WTC11 (cell line): ENCODE measurements at regions not wholly inside any gene's neighbourhood (a gene's known extent, or its start where the extent isn't known, plus 50 kb on each side); places are given as distances from the start of the nearest gene placed in this dataset.

ENCODE experiments used
- CREB1 ChIP-seq: sonication (generic); formaldehyde crosslinking; IDR thresholded peaks from 2 replicates; pipeline ENCODE4 v1.8.0; 2023; ENCODE audit warnings: mild to moderate bottlenecking, missing genetic modification reagents
- ELF4 ChIP-seq: sonication (generic); formaldehyde crosslinking; IDR thresholded peaks from 2 replicates; pipeline ENCODE4 v1.8.1; 2022; ENCODE audit warnings: low read depth, mild to moderate bottlenecking, moderate library complexity, missing genetic modification reagents
- FOXJ3 ChIP-seq: sonication (generic); formaldehyde crosslinking; IDR thresholded peaks from 2 replicates; pipeline ENCODE4 v1.9.0; 2021; ENCODE audit warnings: missing genetic modification reagents, mild to moderate bottlenecking, borderline replicate concordance
- GABPB1 ChIP-seq: sonication (generic); formaldehyde crosslinking; IDR thresholded peaks from 2 replicates; pipeline ENCODE4 v1.8.1; 2023; ENCODE audit warnings: mild to moderate bottlenecking, missing genetic modification reagents
- JUN ChIP-seq: sonication (generic); formaldehyde crosslinking; IDR thresholded peaks from 2 replicates; pipeline ENCODE4 v1.8.0; 2023; ENCODE audit warnings: mild to moderate bottlenecking, missing genetic modification reagents
- NR2C2 ChIP-seq: sonication (generic); formaldehyde crosslinking; IDR thresholded peaks from 2 replicates; pipeline ENCODE4 v1.8.0; 2022; ENCODE audit warnings: mild to moderate bottlenecking, missing genetic modification reagents
- SP1 ChIP-seq: sonication (generic); formaldehyde crosslinking; conservative IDR thresholded peaks from 2 replicates; pipeline ENCODE4 v1.8.1; 2022; ENCODE audit warnings: missing genetic modification reagents
- ZNF121 ChIP-seq: sonication (generic); formaldehyde crosslinking; IDR thresholded peaks from 2 replicates; pipeline ENCODE4 v1.8.0; 2023; ENCODE audit warnings: missing genetic modification reagents
- TF ChIP-seq, protein P1 (sequence below): fragments of 200-600 bp; IDR thresholded peaks from 2 replicates; pipeline ENCODE4 v1.8.0; 2022; ENCODE audit warnings: antibody characterized with exemption
- TF ChIP-seq, protein P2 (sequence below): sonication (generic); formaldehyde crosslinking; IDR thresholded peaks from 2 replicates; pipeline ENCODE4 v1.8.0; 2023; ENCODE audit warnings: missing genetic modification reagents, mild to moderate bottlenecking, borderline replicate concordance
- TF ChIP-seq, protein P3 (sequence below): sonication (generic); formaldehyde crosslinking; IDR thresholded peaks from 2 replicates; pipeline ENCODE4 v1.8.0; 2022; ENCODE audit warnings: mild to moderate bottlenecking, missing genetic modification reagents
- TF ChIP-seq, protein P4 (sequence below): sonication (generic); formaldehyde crosslinking; conservative IDR thresholded peaks from 2 replicates; pipeline ENCODE4 v1.8.1; 2022; ENCODE audit warnings: mild to moderate bottlenecking, missing genetic modification reagents

DNA sequence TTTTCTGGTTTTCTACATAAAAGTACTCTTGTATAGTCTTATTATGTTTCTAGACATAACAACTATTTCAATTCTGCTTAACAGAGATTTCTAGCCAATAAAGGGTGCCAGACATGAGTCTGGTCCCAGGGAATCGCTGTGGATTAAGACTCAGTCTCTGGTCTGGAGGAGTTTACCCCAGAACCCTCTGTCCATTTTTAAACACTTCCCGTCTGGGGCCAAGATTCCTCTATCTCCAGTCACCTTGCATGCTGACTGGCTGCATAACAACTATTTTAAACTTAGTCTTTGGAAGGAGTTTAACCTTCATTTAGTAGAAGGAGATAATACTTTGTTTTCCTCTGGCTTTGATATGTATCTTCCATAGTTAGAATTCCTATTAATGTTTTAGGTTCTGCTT, 163.1 kb upstream of the IFNG-AS1 start:
- TF ChIP-seq, protein P1, sequence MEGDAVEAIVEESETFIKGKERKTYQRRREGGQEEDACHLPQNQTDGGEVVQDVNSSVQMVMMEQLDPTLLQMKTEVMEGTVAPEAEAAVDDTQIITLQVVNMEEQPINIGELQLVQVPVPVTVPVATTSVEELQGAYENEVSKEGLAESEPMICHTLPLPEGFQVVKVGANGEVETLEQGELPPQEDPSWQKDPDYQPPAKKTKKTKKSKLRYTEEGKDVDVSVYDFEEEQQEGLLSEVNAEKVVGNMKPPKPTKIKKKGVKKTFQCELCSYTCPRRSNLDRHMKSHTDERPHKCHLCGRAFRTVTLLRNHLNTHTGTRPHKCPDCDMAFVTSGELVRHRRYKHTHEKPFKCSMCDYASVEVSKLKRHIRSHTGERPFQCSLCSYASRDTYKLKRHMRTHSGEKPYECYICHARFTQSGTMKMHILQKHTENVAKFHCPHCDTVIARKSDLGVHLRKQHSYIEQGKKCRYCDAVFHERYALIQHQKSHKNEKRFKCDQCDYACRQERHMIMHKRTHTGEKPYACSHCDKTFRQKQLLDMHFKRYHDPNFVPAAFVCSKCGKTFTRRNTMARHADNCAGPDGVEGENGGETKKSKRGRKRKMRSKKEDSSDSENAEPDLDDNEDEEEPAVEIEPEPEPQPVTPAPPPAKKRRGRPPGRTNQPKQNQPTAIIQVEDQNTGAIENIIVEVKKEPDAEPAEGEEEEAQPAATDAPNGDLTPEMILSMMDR, result no peak
- TF ChIP-seq CREB1 (CRISPR knock-in tag) (no peak), JUN (CRISPR knock-in tag) (no peak), ELF4 (no peak), ZNF121 (CRISPR knock-in tag) (no peak), GABPB1 (CRISPR knock-in tag) (no peak), FOXJ3 (no peak), SP1 (CRISPR knock-in tag) (no peak), NR2C2 (CRISPR knock-in tag) (no peak)
- TF ChIP-seq, protein P2, sequence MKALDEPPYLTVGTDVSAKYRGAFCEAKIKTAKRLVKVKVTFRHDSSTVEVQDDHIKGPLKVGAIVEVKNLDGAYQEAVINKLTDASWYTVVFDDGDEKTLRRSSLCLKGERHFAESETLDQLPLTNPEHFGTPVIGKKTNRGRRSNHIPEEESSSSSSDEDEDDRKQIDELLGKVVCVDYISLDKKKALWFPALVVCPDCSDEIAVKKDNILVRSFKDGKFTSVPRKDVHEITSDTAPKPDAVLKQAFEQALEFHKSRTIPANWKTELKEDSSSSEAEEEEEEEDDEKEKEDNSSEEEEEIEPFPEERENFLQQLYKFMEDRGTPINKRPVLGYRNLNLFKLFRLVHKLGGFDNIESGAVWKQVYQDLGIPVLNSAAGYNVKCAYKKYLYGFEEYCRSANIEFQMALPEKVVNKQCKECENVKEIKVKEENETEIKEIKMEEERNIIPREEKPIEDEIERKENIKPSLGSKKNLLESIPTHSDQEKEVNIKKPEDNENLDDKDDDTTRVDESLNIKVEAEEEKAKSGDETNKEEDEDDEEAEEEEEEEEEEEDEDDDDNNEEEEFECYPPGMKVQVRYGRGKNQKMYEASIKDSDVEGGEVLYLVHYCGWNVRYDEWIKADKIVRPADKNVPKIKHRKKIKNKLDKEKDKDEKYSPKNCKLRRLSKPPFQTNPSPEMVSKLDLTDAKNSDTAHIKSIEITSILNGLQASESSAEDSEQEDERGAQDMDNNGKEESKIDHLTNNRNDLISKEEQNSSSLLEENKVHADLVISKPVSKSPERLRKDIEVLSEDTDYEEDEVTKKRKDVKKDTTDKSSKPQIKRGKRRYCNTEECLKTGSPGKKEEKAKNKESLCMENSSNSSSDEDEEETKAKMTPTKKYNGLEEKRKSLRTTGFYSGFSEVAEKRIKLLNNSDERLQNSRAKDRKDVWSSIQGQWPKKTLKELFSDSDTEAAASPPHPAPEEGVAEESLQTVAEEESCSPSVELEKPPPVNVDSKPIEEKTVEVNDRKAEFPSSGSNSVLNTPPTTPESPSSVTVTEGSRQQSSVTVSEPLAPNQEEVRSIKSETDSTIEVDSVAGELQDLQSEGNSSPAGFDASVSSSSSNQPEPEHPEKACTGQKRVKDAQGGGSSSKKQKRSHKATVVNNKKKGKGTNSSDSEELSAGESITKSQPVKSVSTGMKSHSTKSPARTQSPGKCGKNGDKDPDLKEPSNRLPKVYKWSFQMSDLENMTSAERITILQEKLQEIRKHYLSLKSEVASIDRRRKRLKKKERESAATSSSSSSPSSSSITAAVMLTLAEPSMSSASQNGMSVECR (CRISPR knock-in tag), result no peak
- TF ChIP-seq, protein P3, sequence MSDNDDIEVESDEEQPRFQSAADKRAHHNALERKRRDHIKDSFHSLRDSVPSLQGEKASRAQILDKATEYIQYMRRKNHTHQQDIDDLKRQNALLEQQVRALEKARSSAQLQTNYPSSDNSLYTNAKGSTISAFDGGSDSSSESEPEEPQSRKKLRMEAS (CRISPR knock-in tag), result no peak
- TF ChIP-seq, protein P4, sequence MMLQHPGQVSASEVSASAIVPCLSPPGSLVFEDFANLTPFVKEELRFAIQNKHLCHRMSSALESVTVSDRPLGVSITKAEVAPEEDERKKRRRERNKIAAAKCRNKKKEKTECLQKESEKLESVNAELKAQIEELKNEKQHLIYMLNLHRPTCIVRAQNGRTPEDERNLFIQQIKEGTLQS (CRISPR knock-in tag), result no peak
